H9 (cell line): ENCODE measurements at regions not wholly inside any gene's neighbourhood (a gene's known extent, or its start where the extent isn't known, plus 50 kb on each side); places are given as distances from the start of the nearest gene placed in this dataset.

Experiments used
- DNase-seq: peaks from one replicate; pipeline ENCODE4 v3.0.0-alpha.2; 2017
- H2AFZ ChIP-seq: one replicate; pipeline ENCODE4 v1.6.1; 2013; ENCODE audit warnings: mild to moderate bottlenecking, low read length, control low read depth, moderate library complexity
- H2AK5ac ChIP-seq: 2 replicates; pipeline ENCODE4 v1.6.1; 2013; ENCODE audit warnings: low read length, control low read depth, mixed read lengths; ENCODE audit not compliant: insufficient read length
- H2BK120ac ChIP-seq: one replicate; pipeline ENCODE4 v1.6.1; 2013; ENCODE audit warnings: low read depth, mild to moderate bottlenecking, low read length, control low read depth, inconsistent platforms; ENCODE audit not compliant: poor library complexity, severe bottlenecking
- H2BK12ac ChIP-seq: 2 replicates; pipeline ENCODE4 v1.6.1; 2013; ENCODE audit warnings: low read length, control low read depth, mixed read lengths, low read depth; ENCODE audit not compliant: insufficient read length
- H2BK15ac ChIP-seq: 2 replicates; pipeline ENCODE4 v1.6.1; 2013; ENCODE audit warnings: low read depth, low read length, control low read depth
- H2BK20ac ChIP-seq: one replicate; pipeline ENCODE4 v1.6.1; 2013; ENCODE audit warnings: low read depth, mild to moderate bottlenecking, low read length, control low read depth, inconsistent platforms; ENCODE audit not compliant: poor library complexity, severe bottlenecking
- H2BK5ac ChIP-seq: 2 replicates; pipeline ENCODE4 v1.6.1; 2013; ENCODE audit warnings: low read length, control low read depth, mixed read lengths; ENCODE audit not compliant: insufficient read length
- H3K14ac ChIP-seq: 2 replicates; pipeline ENCODE4 v1.6.1; 2013; ENCODE audit warnings: low read length, control low read depth; ENCODE audit not compliant: insufficient read depth
- H3K18ac ChIP-seq: 2 replicates; pipeline ENCODE4 v1.6.1; 2013; ENCODE audit warnings: low read depth, mild to moderate bottlenecking, mixed read lengths, low read length, control low read depth; ENCODE audit not compliant: insufficient read length
- H3K23ac ChIP-seq: 2 replicates; pipeline ENCODE4 v1.6.1; 2013; ENCODE audit warnings: low read length, control low read depth, mixed read lengths, low read depth; ENCODE audit not compliant: insufficient read length
- H3K23me2 ChIP-seq: 2 replicates; pipeline ENCODE4 v1.6.1; 2013; ENCODE audit warnings: low read depth, mild to moderate bottlenecking, mixed read lengths, low read length, control low read depth; ENCODE audit not compliant: insufficient read length, poor library complexity, severe bottlenecking
- H3K27ac ChIP-seq: 2 replicates; pipeline ENCODE4 v1.5.1; 2013; ENCODE audit warnings: low read length, control low read depth, mixed read lengths, low read depth; ENCODE audit not compliant: insufficient read length
- H3K27me3 ChIP-seq: 2 replicates; pipeline ENCODE4 v1.6.1; 2013; ENCODE audit warnings: low read length, control low read depth, inconsistent platforms; ENCODE audit not compliant: insufficient read depth
- H3K4ac ChIP-seq: 2 replicates; pipeline ENCODE4 v1.6.1; 2013; ENCODE audit warnings: low read depth, mild to moderate bottlenecking, control low read depth, inconsistent platforms, low read length, moderate library complexity
- H3K4me1 ChIP-seq: 2 replicates; pipeline ENCODE4 v1.6.1; 2013; ENCODE audit warnings: low read length, control low read depth, inconsistent platforms; ENCODE audit not compliant: insufficient read depth
- H3K4me2 ChIP-seq: 2 replicates; pipeline ENCODE4 v1.6.1; 2013; ENCODE audit warnings: low read length, control low read depth, mixed read lengths; ENCODE audit not compliant: insufficient read length, insufficient read depth
- H3K56ac ChIP-seq: 2 replicates; pipeline ENCODE4 v1.6.1; 2013; ENCODE audit warnings: low read depth, mild to moderate bottlenecking, mixed read lengths, low read length, control low read depth; ENCODE audit not compliant: insufficient read length
- H3K79me1 ChIP-seq: 2 replicates; pipeline ENCODE4 v1.6.1; 2013; ENCODE audit warnings: low read depth, mild to moderate bottlenecking, moderate library complexity, low read length, control low read depth, inconsistent platforms; ENCODE audit not compliant: insufficient read depth, poor library complexity, severe bottlenecking
- H3K79me2 ChIP-seq: 2 replicates; pipeline ENCODE4 v1.6.1; 2013; ENCODE audit warnings: low read length, control low read depth, inconsistent platforms; ENCODE audit not compliant: insufficient read depth
- H3K9ac ChIP-seq: 2 replicates; pipeline ENCODE4 v1.6.1; 2013; ENCODE audit warnings: low read length, control low read depth, mixed read lengths; ENCODE audit not compliant: insufficient read length; ENCODE audit errors: extremely low read depth
- H3K9me3 ChIP-seq: one replicate; pipeline ENCODE4 v1.6.1; 2013; ENCODE audit warnings: low read depth, low read length, inconsistent platforms; ENCODE audit not compliant: control insufficient read depth
- H3T11ph ChIP-seq: one replicate; pipeline ENCODE4 v1.6.1; 2013; ENCODE audit warnings: mild to moderate bottlenecking, low read length, control low read depth, inconsistent platforms
- H4K20me1 ChIP-seq: one replicate; pipeline ENCODE4 v1.6.1; 2013; ENCODE audit not compliant: control insufficient read depth, insufficient read length, insufficient read depth
- H4K5ac ChIP-seq: 2 replicates; pipeline ENCODE4 v1.6.1; 2013; ENCODE audit warnings: low read depth, mild to moderate bottlenecking, mixed read lengths, low read length, control low read depth; ENCODE audit not compliant: insufficient read length
- H4K8ac ChIP-seq: replicated peaks from 2 replicates; pipeline ENCODE4 v1.6.1; 2013; ENCODE audit warnings: low read length, control low read depth, mixed read lengths, low read depth; ENCODE audit not compliant: insufficient read length
- H4K91ac ChIP-seq: 2 replicates; pipeline ENCODE4 v1.6.1; 2013; ENCODE audit warnings: low read depth, mild to moderate bottlenecking, moderate library complexity, mixed read lengths, low read length, control low read depth; ENCODE audit not compliant: insufficient read length
- H3K27ac Mint-ChIP-seq, 3 experiments: 2 replicates in 2 of 3; 3 replicates in 1 of 3; pipeline ENCODE4 v1.8.0; 2020 to 2021; ENCODE audit warnings: mixed read lengths in 3 of 3, mild to moderate bottlenecking in 1 of 3, moderate library complexity in 1 of 3
- H3K27me3 Mint-ChIP-seq: 2 replicates; pipeline ENCODE4 v1.8.0; 2021; ENCODE audit warnings: low read depth, mild to moderate bottlenecking, moderate library complexity, mixed read lengths
- H3K36me3 Mint-ChIP-seq, 3 experiments: 2 replicates in 2 of 3; 3 replicates in 1 of 3; pipeline ENCODE4 v1.8.0; 2020 to 2021; ENCODE audit warnings: low read depth in 3 of 3, mixed read lengths in 3 of 3; ENCODE audit not compliant: insufficient read depth in 1 of 3
- H3K4me1 Mint-ChIP-seq, 2 experiments: 2 replicates each; pipeline ENCODE4 v1.8.0; 2020; ENCODE audit warnings: mixed read lengths in 2 of 2
- H3K4me3 Mint-ChIP-seq, 2 experiments: 2 replicates in 1 of 2; 3 replicates in 1 of 2; pipeline ENCODE4 v1.8.0; 2020 to 2021; ENCODE audit warnings: mild to moderate bottlenecking in 2 of 2, mixed read lengths in 2 of 2, moderate library complexity in 1 of 2
- H3K9me3 Mint-ChIP-seq, 2 experiments: 2 replicates in 1 of 2; 3 replicates in 1 of 2; pipeline ENCODE4 v1.8.0; 2020; ENCODE audit warnings: mild to moderate bottlenecking in 2 of 2, mixed read lengths in 2 of 2, moderate library complexity in 1 of 2
- WGBS: extraction: QIAGEN DNeasy Blood & Tissue Kit; methylation state at CpG from one replicate; pipeline ENCODE4 v1.1.7; 2013; ENCODE audit warnings: missing lambda C conversion rate, low lambda C conversion rate, mixed read lengths; ENCODE audit not compliant: insufficient read length; ENCODE audit errors: extremely low coverage; 5-methylcytosine and 5-hydroxymethylcytosine counted together
- TF ChIP-seq, protein P1 (sequence below): fragments of 200-600 bp; sonication (generic); conservative IDR thresholded peaks from 3 replicates; pipeline ENCODE4 v1.8.0; 2021; ENCODE audit warnings: antibody characterized with exemption, mild to moderate bottlenecking

DNA sequence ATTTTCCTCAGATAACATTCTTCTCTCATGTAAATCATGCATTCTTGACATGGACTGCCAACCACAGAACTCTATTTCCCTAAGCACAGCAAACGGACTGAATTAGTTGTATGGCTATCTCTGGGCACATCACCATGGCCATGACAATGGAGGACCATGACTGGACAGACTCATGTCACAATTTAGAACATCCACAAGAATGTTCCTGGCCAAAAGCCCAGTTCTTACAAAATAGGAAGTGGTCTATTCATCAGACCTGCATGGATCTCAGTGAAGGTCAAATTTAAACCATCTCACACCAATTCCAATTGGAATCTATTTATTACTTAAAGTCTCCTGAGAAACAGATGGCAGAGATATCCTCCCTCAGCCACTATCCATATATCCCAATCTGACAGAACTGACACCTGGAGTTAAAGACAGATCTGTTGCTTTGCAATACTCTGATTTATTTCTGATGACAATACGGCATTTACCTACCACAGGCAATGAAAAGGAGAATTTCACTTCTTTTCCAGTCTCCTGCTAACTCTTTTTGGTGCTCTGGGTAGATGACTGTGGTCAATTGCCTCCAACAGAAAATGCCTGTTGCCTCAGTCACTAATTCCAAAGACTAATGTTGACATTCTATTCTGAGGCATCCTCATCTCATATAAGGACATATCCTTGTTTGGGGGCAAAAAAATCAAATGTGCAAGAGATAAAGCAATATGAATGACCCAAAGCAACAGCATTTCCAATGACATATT is 254.8 kb downstream of the HTR7 start:
- Histone ChIP-seq H3K18ac (no peak overlapping the region), H3K4me2 (no peak overlapping the region), H3K79me2 (no peaks in the 10 kb centered on the region), H3K23ac (no peak overlapping the region), H3K79me1 (no peaks in the 10 kb centered on the region), H2BK15ac (no peak overlapping the region), H3K27ac (no peak overlapping the region), H2AK5ac (no peak overlapping the region), H2BK20ac (no peak overlapping the region), H2AFZ (no peak overlapping the region), H3K56ac (no peak overlapping the region), H3T11ph (no peak overlapping the region), H4K5ac (no peak overlapping the region), H4K91ac (no peak overlapping the region), H2BK5ac (no peak overlapping the region), H3K23me2 (no peaks in the 10 kb centered on the region), H2BK12ac (no peak overlapping the region), H4K20me1 (no peaks in the 10 kb centered on the region), H3K9me3 (no peaks in the 10 kb centered on the region), H2BK120ac (no peak overlapping the region), H3K4me1 (no peaks in the 10 kb centered on the region), H3K14ac (no peak overlapping the region), H3K4ac (no peak overlapping the region), H4K8ac (no peak overlapping the region), H3K9ac (no peak overlapping the region), H3K27me3 (no peaks in the 10 kb centered on the region)
- Mint-ChIP-seq H3K4me1 (no peaks in the 10 kb centered on the region), H3K4me3 (no peak overlapping the region), H3K27ac (no peak overlapping the region), H3K36me3 (peaks cover 0 to 27% (median 10%) of the 10 kb centered on the region in 3 experiments; a peak in 5 of 7 replicates), H3K27me3 (no peaks in the 10 kb centered on the region; the same call in 1 of the 2 replicates), H3K9me3 (peaks cover 16 to 23% of the 10 kb centered on the region in 2 experiments; a peak in 4 of 5 replicates)
- DNase-seq, result no peak
- TF ChIP-seq, protein P1, sequence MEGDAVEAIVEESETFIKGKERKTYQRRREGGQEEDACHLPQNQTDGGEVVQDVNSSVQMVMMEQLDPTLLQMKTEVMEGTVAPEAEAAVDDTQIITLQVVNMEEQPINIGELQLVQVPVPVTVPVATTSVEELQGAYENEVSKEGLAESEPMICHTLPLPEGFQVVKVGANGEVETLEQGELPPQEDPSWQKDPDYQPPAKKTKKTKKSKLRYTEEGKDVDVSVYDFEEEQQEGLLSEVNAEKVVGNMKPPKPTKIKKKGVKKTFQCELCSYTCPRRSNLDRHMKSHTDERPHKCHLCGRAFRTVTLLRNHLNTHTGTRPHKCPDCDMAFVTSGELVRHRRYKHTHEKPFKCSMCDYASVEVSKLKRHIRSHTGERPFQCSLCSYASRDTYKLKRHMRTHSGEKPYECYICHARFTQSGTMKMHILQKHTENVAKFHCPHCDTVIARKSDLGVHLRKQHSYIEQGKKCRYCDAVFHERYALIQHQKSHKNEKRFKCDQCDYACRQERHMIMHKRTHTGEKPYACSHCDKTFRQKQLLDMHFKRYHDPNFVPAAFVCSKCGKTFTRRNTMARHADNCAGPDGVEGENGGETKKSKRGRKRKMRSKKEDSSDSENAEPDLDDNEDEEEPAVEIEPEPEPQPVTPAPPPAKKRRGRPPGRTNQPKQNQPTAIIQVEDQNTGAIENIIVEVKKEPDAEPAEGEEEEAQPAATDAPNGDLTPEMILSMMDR, result no peak
- no CpG with 5 or more reads among the region's 2 CpGs for WGBS
